ENCODE measurements at regions not wholly inside any gene's neighbourhood (a gene's known extent, or its start where the extent isn't known, plus 50 kb on each side); places are given as distances from the start of the nearest gene placed in this dataset.

DNA sequence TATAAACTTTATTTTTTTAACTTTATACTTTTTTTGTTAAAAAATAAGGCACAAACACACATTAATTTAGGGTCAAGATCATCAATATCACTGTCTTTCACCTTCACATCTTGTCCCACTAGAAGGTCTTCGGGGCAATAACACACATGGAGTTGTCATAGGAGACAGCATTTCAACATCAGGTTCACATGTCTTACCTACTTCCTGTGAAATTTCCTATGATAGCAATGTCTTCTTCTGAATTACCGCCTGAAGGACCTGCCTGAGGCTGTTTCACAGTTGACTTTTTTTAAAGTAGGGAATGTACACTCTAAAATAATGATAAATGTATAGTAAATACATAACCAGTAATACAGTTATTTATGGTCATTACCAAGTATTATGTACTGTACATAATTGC is 559.4 kb downstream of the PLPP3 start:
- no peaks in the 10 kb centered on the region for H3K27me3 ChIP-seq
- no peak overlapping the region for H3K4me3 ChIP-seq
- DNase-seq, result no peak
- WGBS, 2 donors, result 93% methylated on average over 2 of the region's 2 CpGs
- no peak overlapping the region for H3K27ac ChIP-seq
- no peaks in the 10 kb centered on the region for H3K4me1 ChIP-seq
- no peaks in the 10 kb centered on the region for H3K9me3 ChIP-seq
- H3K36me3 ChIP-seq (ENCODE audit: low read depth, missing control alignments), result no peaks in the 10 kb centered on the region
- intact Hi-C loops (cut with DNase I; ENCODE audit: low total_unique reads), result no loop called here
- TF ChIP-seq, protein P1, sequence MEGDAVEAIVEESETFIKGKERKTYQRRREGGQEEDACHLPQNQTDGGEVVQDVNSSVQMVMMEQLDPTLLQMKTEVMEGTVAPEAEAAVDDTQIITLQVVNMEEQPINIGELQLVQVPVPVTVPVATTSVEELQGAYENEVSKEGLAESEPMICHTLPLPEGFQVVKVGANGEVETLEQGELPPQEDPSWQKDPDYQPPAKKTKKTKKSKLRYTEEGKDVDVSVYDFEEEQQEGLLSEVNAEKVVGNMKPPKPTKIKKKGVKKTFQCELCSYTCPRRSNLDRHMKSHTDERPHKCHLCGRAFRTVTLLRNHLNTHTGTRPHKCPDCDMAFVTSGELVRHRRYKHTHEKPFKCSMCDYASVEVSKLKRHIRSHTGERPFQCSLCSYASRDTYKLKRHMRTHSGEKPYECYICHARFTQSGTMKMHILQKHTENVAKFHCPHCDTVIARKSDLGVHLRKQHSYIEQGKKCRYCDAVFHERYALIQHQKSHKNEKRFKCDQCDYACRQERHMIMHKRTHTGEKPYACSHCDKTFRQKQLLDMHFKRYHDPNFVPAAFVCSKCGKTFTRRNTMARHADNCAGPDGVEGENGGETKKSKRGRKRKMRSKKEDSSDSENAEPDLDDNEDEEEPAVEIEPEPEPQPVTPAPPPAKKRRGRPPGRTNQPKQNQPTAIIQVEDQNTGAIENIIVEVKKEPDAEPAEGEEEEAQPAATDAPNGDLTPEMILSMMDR (IDR thresholded peaks at IDR 0.05), result no peak

DNA sequence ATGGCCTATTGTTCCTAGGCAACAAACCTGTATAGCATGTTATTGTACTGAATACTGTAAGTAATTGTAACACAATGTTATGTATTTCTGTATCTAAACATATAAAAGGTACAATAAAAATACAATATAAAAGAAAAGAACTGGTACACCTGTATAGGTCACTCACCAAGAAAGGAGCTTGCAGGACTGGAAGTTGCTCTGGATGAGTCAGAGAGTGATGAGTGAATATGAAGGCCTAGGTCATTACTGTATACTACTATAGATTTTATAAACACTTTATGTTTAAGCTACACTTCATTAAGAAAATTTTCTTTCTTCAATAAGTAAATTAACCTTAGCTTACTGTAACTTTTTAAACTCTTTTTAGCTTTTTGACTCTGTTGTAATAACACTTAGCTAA is 559.9 kb downstream of the PLPP3 start:
- intact Hi-C loops (cut with DNase I; ENCODE audit: low total_unique reads), result no loop called here

DNA sequence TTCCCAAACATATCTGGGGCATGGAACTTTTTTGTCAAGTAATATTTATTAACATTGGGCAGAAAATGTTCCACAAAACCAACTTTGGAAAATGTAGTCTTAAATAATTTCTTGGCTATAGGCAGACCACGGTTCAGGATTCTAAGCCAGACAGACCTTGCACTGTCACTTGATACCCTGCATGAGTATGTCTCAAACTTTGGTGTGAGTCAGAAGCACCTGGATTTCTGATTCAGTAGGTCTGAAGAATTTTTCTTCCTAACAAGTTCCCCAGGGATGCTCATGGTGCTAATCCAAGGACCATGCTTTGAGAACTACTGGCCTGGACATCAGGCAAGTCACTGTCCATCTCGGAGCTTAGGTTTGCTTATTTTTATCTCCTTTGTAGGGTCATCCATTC is 562.0 kb downstream of the PLPP3 start:
- WGBS, 2 donors, result 74 to 75% methylated on average over 2 of the region's 2 CpGs
- no peaks in the 10 kb centered on the region for H3K36me3 ChIP-seq (ENCODE audit: low read depth, missing control alignments)
- no peak for DNase-seq
- no peak overlapping the region for H3K27ac ChIP-seq
- no peak overlapping the region for H3K4me3 ChIP-seq
- no peaks in the 10 kb centered on the region for H3K27me3 ChIP-seq
- no peak for TF ChIP-seq POLR2A (IDR thresholded peaks at IDR 0.05)
- TF ChIP-seq, protein P1 (IDR thresholded peaks at IDR 0.05), result no peak
- H3K9me3 ChIP-seq, result no peaks in the 10 kb centered on the region
- intact Hi-C loops (cut with DNase I; ENCODE audit: low total_unique reads), result no loop called here
- H3K4me1 ChIP-seq, result no peaks in the 10 kb centered on the region

More for the DNA sequence above, 559.9 kb downstream of the PLPP3 start:
- no peaks in the 10 kb centered on the region for H3K4me1 ChIP-seq
- TF ChIP-seq, protein P1 (IDR thresholded peaks at IDR 0.05), result no peak
- TF ChIP-seq POLR2A (IDR thresholded peaks at IDR 0.05), result no peak
- DNase-seq, result no peak
- H3K36me3 ChIP-seq (ENCODE audit: low read depth, missing control alignments), result no peaks in the 10 kb centered on the region
- H3K27me3 ChIP-seq, result no peaks in the 10 kb centered on the region
- no peak overlapping the region for H3K27ac ChIP-seq
- H3K9me3 ChIP-seq, result no peaks in the 10 kb centered on the region
- no peak overlapping the region for H3K4me3 ChIP-seq

DNA sequence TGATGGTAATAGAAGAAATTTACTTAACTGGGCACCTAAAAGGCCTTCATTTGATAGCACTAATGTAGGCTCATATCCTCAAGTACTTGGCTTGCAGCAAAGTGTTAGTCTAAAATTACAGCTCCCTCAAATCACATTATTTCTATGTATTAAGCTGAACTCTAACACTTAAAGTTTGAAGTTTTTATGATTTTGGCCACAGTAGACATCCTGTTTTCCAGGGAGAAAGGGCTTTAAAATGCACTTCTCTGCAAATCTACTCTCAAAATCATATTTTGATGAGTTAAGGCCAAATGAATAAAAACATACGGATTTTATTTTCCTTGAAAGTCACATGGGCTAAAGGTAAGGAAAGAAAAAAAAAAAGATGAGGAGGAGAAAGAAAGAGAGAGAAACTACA is 575.5 kb downstream of the PLPP3 start:
- no peaks in the 10 kb centered on the region for H3K27me3 ChIP-seq
- no peak overlapping the region for H3K27ac ChIP-seq
- no peaks in the 10 kb centered on the region for H3K9me3 ChIP-seq
- H3K4me1 ChIP-seq, result no peaks in the 10 kb centered on the region
- 67 to 77% methylated on average over 1 of the region's 1 CpG for WGBS, 2 donors
- no peak overlapping the region for H3K4me3 ChIP-seq
- DNase-seq, result no peak
- H3K36me3 ChIP-seq (ENCODE audit: low read depth, missing control alignments), result no peaks in the 10 kb centered on the region
- no peak for TF ChIP-seq POLR2A (IDR thresholded peaks at IDR 0.05)
- TF ChIP-seq, protein P1 (IDR thresholded peaks at IDR 0.05), result no peak
- intact Hi-C loops (cut with DNase I; ENCODE audit: low total_unique reads), result no loop called here

DNA sequence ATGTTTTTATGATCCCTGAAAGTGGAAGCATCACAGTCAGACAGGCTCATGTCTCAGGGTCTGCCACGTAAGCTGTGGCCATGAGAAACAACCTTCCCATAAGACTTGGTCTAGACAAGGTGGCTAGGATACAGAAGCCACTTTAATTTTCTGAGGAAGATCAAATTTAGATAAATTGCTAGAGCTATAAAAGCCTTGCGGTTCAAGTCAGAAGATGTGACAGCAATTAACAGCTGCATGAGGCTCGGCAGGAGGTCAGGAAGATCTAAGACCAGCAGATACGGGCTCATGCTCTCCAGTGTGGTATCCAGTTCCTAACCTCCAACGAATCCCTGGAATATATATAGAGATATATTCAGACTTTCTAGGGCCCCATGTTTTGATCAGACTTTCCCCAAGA is 577.1 kb downstream of the PLPP3 start:
- Histone ChIP-seq H3K27me3 (no peaks in the 10 kb centered on the region), H3K4me3 (no peak overlapping the region), H3K4me1 (no peaks in the 10 kb centered on the region), H3K36me3 (ENCODE audit: low read depth, missing control alignments) (no peaks in the 10 kb centered on the region), H3K9me3 (no peaks in the 10 kb centered on the region), H3K27ac (no peak overlapping the region)
- WGBS, 2 donors, result 80 to 85% methylated on average over 5 of the region's 5 CpGs
- DNase-seq, result no peak
- TF ChIP-seq, protein P1 (IDR thresholded peaks at IDR 0.05), result no peak
- no peak for TF ChIP-seq POLR2A (IDR thresholded peaks at IDR 0.05)
- intact Hi-C loops (cut with DNase I; ENCODE audit: low total_unique reads), result no loop called here

Measured in testis (tissue), 2 donors.